HK-2 (cell line): ENCODE measurements at regions not wholly inside any gene's neighbourhood (a gene's known extent, or its start where the extent isn't known, plus 50 kb on each side); places are given as distances from the start of the nearest gene placed in this dataset.

Experiments used
- DNase-seq: peaks from one replicate; pipeline ENCODE4 v3.0.0-alpha.2; 2018; ENCODE audit not compliant: unreplicated experiment

- DNase-seq: no peak
Measured at GRCh38 chr7:127446842-127447241, 54.3 kb upstream of the ZNF800 start.
